Pancreas (tissue), 10 donors: ENCODE measurements at regions not wholly inside any gene's neighbourhood (a gene's known extent, or its start where the extent isn't known, plus 50 kb on each side); places are given as distances from the start of the nearest gene placed in this dataset.

ENCODE experiments used
- ATAC-seq, 4 donors: fragments of 200-7000 bp; cut with Tn5 transposase; one replicate each; pipeline versions ENCODE4 v1.8.0 to v1.9.1; 2020; ENCODE audit warnings: mild to moderate bottlenecking in 4 of 4, moderate library complexity in 4 of 4
- DNase-seq, 6 donors: peaks; one replicate each; pipeline ENCODE4 v3.0.0-alpha.2; 2020
- FAIRE-seq: peaks from 2 replicates; lab custom pipeline; 2012; peaks lifted over from hg19 to GRCh38; lab: Jason Lieb, UNC
- H3K27ac ChIP-seq, 4 donors: fragments of 200-600 bp; sonication (generic); 1 replicate in 3 of 4; 2 replicates in 1 of 4; pipeline versions ENCODE4 v1.5.0 to v1.8.0; 2020
- H3K27me3 ChIP-seq, 4 donors: fragments of 200-600 bp; one replicate each; pipeline ENCODE4 v1.8.0; 2021
- H3K36me3 ChIP-seq, 3 donors: fragments of 200-600 bp; sonication (generic) in 1 of 3; one replicate each; pipeline versions ENCODE4 v1.5.0 to v1.8.0; 2020 to 2021
- H3K4me1 ChIP-seq, 3 donors: fragments of 200-600 bp; one replicate each; pipeline ENCODE4 v1.8.0; 2021
- H3K4me3 ChIP-seq, 4 donors: fragments of 200-600 bp; sonication (generic) in 2 of 4; one replicate each; pipeline versions ENCODE4 v1.5.0 to v1.8.0; 2020 to 2021
- H3K9me3 ChIP-seq, 4 donors: fragments of 200-600 bp; one replicate each; pipeline ENCODE4 v1.8.0; 2021
- WGBS, 2 donors: extraction: QIAGEN DNeasy Blood & Tissue Kit; methylation state at CpG; one replicate each; pipeline ENCODE4 v1.1.7; 2013; 5-methylcytosine and 5-hydroxymethylcytosine counted together
- intact Hi-C, 3 donors: fragments of 100-400 bp; cut with DNase I; formaldehyde crosslinking; loops; one replicate each; pipeline versions ENCODE4 v1.11.1 to v1.14.2; 2022
- TF ChIP-seq, protein P1 (sequence below), 4 donors: fragments of 200-600 bp; sonication (generic) in 3 of 4; IDR thresholded peaks; one replicate each; pipeline versions ENCODE4 v1.5.0 to v1.8.0; 2021; ENCODE audit warnings: antibody characterized with exemption in 4 of 4
- donor health status: healthy with polysubstance abuse.
- donor health status: DM: no; HTN: no; CAD: no; lungs with moderate emphysema.
- donor health status: DM: no; HTN: no; CAD: no.
- donor health status: control.
- donor health status: control.
- donor health status: Bipolar disorder and iron deficiency.
- donor health status: DM: yes; HTN: yes; CAD: no.
- donor health status: DM: no; HTN: no; CAD: no.
- donor health status: DM: no; HTN: no; CAD: no.
- donor health status: DM: yes; HTN: yes; CAD: no.

DNA sequence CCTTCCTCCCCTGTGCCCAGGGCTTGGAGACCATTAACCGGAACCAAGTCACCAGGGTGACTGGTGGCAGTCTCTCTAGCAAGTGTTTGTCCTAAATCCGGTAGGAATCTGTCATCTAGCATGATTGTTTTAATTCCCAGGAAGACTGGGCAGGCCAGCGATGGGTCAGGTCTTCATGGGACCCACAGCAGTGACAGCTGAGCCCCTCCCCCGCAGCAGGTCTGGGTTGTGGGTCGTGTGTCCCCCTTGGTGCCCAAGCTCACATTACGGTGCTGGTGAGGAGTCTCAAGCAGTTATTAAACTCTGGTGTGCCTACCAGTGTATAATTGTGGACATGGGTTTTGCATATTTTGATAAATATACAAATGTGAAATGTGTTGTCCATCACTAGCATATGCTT, 466.5 kb downstream of the MATN1 start:
- Histone ChIP-seq H3K4me1 (no peaks in the 10 kb centered on the region), H3K9me3 (no peaks in the 10 kb centered on the region), H3K4me3 (no peak overlapping the region), H3K36me3 (no peaks in the 10 kb centered on the region), H3K27me3 (no peaks in the 10 kb centered on the region), H3K27ac (no peak overlapping the region)
- ATAC-seq (no peak), FAIRE-seq (no peak), DNase-seq (peak in 1 of 6 donors; percentile 25)
- TF ChIP-seq, protein P1, sequence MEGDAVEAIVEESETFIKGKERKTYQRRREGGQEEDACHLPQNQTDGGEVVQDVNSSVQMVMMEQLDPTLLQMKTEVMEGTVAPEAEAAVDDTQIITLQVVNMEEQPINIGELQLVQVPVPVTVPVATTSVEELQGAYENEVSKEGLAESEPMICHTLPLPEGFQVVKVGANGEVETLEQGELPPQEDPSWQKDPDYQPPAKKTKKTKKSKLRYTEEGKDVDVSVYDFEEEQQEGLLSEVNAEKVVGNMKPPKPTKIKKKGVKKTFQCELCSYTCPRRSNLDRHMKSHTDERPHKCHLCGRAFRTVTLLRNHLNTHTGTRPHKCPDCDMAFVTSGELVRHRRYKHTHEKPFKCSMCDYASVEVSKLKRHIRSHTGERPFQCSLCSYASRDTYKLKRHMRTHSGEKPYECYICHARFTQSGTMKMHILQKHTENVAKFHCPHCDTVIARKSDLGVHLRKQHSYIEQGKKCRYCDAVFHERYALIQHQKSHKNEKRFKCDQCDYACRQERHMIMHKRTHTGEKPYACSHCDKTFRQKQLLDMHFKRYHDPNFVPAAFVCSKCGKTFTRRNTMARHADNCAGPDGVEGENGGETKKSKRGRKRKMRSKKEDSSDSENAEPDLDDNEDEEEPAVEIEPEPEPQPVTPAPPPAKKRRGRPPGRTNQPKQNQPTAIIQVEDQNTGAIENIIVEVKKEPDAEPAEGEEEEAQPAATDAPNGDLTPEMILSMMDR (IDR thresholded peaks at IDR 0.05): no peak
- 70 to 71% methylated on average over 6 of the region's 6 CpGs for WGBS, 2 donors
- intact Hi-C loops: no loop called here

DNA sequence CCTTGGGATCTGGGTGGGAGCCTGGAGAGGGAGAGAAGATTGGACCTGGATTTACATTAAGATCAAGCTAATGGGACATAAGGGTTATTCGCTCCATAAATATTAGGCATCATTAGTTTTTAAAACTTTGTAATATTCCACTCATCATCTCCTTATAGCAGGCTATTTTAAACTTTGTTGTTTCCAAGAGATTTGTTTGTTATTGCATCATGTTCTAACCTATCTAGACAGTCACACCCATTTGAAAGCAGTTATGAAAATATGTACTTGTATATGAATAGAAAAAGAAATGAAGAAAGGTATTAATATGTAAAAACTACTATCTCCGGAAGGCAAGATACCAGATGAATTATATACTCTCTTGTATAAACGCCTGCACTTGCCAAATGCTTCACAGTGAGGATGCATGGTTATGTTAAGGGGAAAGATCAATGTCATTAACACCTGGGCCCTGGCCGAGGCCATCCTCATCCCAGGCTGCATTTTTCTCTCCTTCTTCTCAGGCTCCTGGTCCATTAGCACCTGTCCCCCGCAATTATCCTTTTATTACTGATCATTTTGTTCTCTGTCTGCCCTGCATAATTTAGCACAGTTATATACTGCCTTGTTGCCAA, 468.2 kb downstream of the MATN1 start:
- intact Hi-C loops: no loop called here
- ATAC-seq: no peak
- Histone ChIP-seq H3K36me3 (no peaks in the 10 kb centered on the region), H3K4me3 (no peak overlapping the region), H3K9me3 (no peaks in the 10 kb centered on the region), H3K27me3 (no peaks in the 10 kb centered on the region), H3K27ac (no peak overlapping the region), H3K4me1 (no peaks in the 10 kb centered on the region)
- no peak for DNase-seq
- TF ChIP-seq, protein P1 (IDR thresholded peaks at IDR 0.05): no peak
- no peak for FAIRE-seq
- 48 to 55% methylated on average over 5 of the region's 5 CpGs for WGBS, 2 donors

DNA sequence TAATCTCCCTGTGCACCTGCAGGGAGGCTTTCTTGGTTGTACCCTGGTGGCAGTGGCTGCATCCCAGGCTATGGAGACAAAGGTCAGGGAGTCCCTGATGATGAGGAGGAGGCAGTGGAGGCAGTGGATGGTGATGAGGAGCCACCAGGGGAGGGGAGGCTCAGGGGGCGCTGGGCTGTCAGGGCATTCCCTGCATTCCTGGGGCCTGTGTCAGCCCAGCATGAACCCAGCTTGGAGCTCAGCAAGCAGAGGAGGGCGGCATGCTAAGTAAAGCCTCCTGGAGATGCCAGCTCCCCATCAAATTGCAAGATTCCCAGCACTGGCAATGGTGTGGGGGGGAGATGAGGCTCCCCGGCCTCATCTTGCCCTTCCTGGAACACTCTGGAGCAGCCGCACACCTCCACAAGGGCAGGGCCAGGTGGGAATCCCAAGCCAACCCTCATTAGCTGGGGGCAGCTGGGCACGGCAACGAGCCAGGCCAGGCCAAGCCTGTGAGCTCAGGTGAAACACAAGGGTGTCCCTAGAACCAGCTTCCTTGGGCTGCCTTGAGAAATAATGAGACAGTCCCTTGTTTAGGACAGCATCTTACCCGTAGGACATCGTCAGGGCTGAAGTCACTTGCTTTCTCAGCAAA, 469.5 kb downstream of the MATN1 start:
- intact Hi-C loops: no loop called here
- H3K4me1 ChIP-seq: no peaks in the 10 kb centered on the region
- no peak overlapping the region for H3K4me3 ChIP-seq
- TF ChIP-seq, protein P1 (IDR thresholded peaks at IDR 0.05): no peak
- no peak overlapping the region for H3K27ac ChIP-seq
- no peaks in the 10 kb centered on the region for H3K36me3 ChIP-seq
- no peak for DNase-seq
- H3K9me3 ChIP-seq: no peaks in the 10 kb centered on the region
- ATAC-seq: no peak
- H3K27me3 ChIP-seq: no peaks in the 10 kb centered on the region
- FAIRE-seq: no peak
- 70 to 81% methylated on average over 8 of the region's 8 CpGs for WGBS, 2 donors

DNA sequence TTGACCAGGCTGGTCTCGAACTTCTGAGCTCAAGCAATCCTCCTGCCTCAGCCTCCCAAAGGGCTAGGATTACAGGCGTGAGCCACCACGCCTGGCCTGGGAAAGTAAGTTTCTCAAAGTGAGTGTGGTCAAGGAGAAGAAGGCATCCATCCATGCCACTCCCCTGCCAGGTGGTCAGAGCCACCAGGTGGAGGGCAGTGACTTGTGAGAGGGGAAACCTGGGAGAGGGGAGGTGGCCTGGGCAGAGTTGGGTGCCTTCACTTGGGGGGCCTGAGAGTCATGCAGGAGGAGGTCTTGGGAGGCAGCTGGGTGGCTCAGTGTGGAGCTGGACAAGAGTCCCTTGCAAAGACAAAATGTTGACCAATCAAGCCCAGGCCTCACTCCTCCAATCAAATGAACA, 470.0 kb downstream of the MATN1 start:
- Histone ChIP-seq H3K9me3 (no peaks in the 10 kb centered on the region), H3K27ac (no peak overlapping the region), H3K4me3 (no peak overlapping the region), H3K4me1 (no peaks in the 10 kb centered on the region), H3K36me3 (no peaks in the 10 kb centered on the region), H3K27me3 (no peaks in the 10 kb centered on the region)
- FAIRE-seq: no peak
- TF ChIP-seq, protein P1 (IDR thresholded peaks at IDR 0.05): no peak
- WGBS, 2 donors: 75 to 77% methylated on average over 3 of the region's 3 CpGs
- no peak for ATAC-seq
- intact Hi-C loops: no loop called here
- no peak for DNase-seq
